Suprapubic skin (tissue), 4 donors: ENCODE measurements at regions not wholly inside any gene's neighbourhood (a gene's known extent, or its start where the extent isn't known, plus 50 kb on each side); places are given as distances from the start of the nearest gene placed in this dataset.
"Not testable (repeated sequence)": the region's sequence is repeated elsewhere in the genome, so short reads cannot be mapped to it uniquely, and the experiment has no call there.

Source experiments
- DNase-seq, 2 donors: peaks; one replicate each; pipeline ENCODE4 v3.0.0-alpha.2; 2019; ENCODE audit warnings: low spot score in 2 of 2
- H3K27ac ChIP-seq: fragments of 200-600 bp; sonication (generic); one replicate; pipeline ENCODE4 v1.5.1; 2019
- H3K27me3 ChIP-seq: fragments of 200-600 bp; sonication (generic); one replicate; pipeline ENCODE4 v1.5.1; 2019
- H3K36me3 ChIP-seq: fragments of 200-600 bp; sonication (generic); one replicate; pipeline ENCODE4 v1.5.1; 2019
- H3K4me1 ChIP-seq: fragments of 200-600 bp; sonication (generic); one replicate; pipeline ENCODE4 v1.5.1; 2019
- H3K4me3 ChIP-seq: fragments of 200-600 bp; sonication (generic); one replicate; pipeline ENCODE4 v1.5.1; 2019; ENCODE audit warnings: mild to moderate bottlenecking
- H3K9me3 ChIP-seq: fragments of 200-600 bp; sonication (generic); one replicate; pipeline ENCODE4 v1.5.1; 2019
- CTCF ChIP-seq, 2 donors: fragments of 200-600 bp in 1 of 2; fragments of 450-650 bp in 1 of 2; sonication (generic) in 1 of 2; IDR thresholded peaks; one replicate each; pipeline ENCODE4 v1.5.1; 2016 to 2019; ENCODE audit warnings: antibody characterized with exemption in 2 of 2, mild to moderate bottlenecking in 1 of 2, moderate library complexity in 1 of 2
- EP300 ChIP-seq: sonication (generic); formaldehyde crosslinking; IDR thresholded peaks from one replicate; pipeline ENCODE4 v1.6.1; 2017; ENCODE audit warnings: antibody characterized with exemption
- POLR2A ChIP-seq, 2 donors: fragments of 450-650 bp; IDR thresholded peaks; one replicate each; pipeline ENCODE4 v1.6.1; 2017; ENCODE audit warnings: antibody characterized with exemption in 2 of 2, mild to moderate bottlenecking in 2 of 2, moderate library complexity in 2 of 2
- POLR2AphosphoS5 ChIP-seq, 3 donors: sonication (generic); formaldehyde crosslinking; IDR thresholded peaks; one replicate each; pipeline ENCODE4 v1.6.1; 2017; ENCODE audit warnings: antibody characterized with exemption in 3 of 3
- WGBS: methylation state at CpG from one replicate; pipeline ENCODE4 v1.1.5; 2018; 5-methylcytosine and 5-hydroxymethylcytosine counted together

GRCh38 chr5:92022415-92023140, 639.5 kb upstream of the ARRDC3 start:
- TF ChIP-seq POLR2A (IDR thresholded peaks at IDR 0.05) = no peak
- no peak for TF ChIP-seq POLR2AphosphoS5 (IDR thresholded peaks at IDR 0.05)
- TF ChIP-seq CTCF (IDR thresholded peaks at IDR 0.05) = no peak
- TF ChIP-seq EP300 = no peak
- Histone ChIP-seq H3K36me3 (no peaks in the 10 kb centered on the region), H3K4me3 (no peak overlapping the region), H3K27ac (no peak overlapping the region), H3K27me3 (no peaks in the 10 kb centered on the region), H3K9me3 (no peaks in the 10 kb centered on the region), H3K4me1 (no peaks in the 10 kb centered on the region)
- WGBS = 72% methylated on average over 3 of the region's 3 CpGs
- DNase-seq = no peak

GRCh38 chr5:92019376-92019990, 636.4 kb upstream of the ARRDC3 start:
- Histone ChIP-seq H3K27me3 (no peaks in the 10 kb centered on the region), H3K4me3 (no peak overlapping the region), H3K27ac (no peak overlapping the region), H3K36me3 (no peaks in the 10 kb centered on the region), H3K4me1 (no peaks in the 10 kb centered on the region), H3K9me3 (no peaks in the 10 kb centered on the region)
- 78% methylated on average over 2 of the region's 2 CpGs for WGBS
- no peak for TF ChIP-seq POLR2AphosphoS5 (IDR thresholded peaks at IDR 0.05)
- DNase-seq = no peak

GRCh38 chr5:92017776-92018175, 634.7 kb upstream of the ARRDC3 start:
- Histone ChIP-seq H3K4me1 (no peaks in the 10 kb centered on the region), H3K27ac (no peak overlapping the region), H3K36me3 (no peaks in the 10 kb centered on the region), H3K9me3 (no peaks in the 10 kb centered on the region), H3K4me3 (no peak overlapping the region), H3K27me3 (no peaks in the 10 kb centered on the region)
- DNase-seq = no peak
- TF ChIP-seq POLR2AphosphoS5 (IDR thresholded peaks at IDR 0.05) = no peak
- no peak for TF ChIP-seq EP300
- no peak for TF ChIP-seq CTCF (IDR thresholded peaks at IDR 0.05)
- no peak for TF ChIP-seq POLR2A (IDR thresholded peaks at IDR 0.05)

GRCh38 chr5:92011845-92012244, 628.7 kb upstream of the ARRDC3 start:
- not testable (repeated sequence) for H3K27me3 ChIP-seq, DNase-seq, H3K4me1 ChIP-seq, H3K27ac ChIP-seq, H3K9me3 ChIP-seq, H3K36me3 ChIP-seq, H3K4me3 ChIP-seq
- 96% methylated on average over 1 of the region's 1 CpG for WGBS

GRCh38 chr5:92003806-92004205, 620.7 kb upstream of the ARRDC3 start:
- DNase-seq = no peak
- Histone ChIP-seq H3K4me3 (no peak overlapping the region), H3K27ac (no peak overlapping the region), H3K27me3 (no peaks in the 10 kb centered on the region), H3K9me3 (no peaks in the 10 kb centered on the region), H3K36me3 (no peaks in the 10 kb centered on the region), H3K4me1 (no peaks in the 10 kb centered on the region)
- TF ChIP-seq POLR2AphosphoS5 (IDR thresholded peaks at IDR 0.05) (no peak), CTCF (IDR thresholded peaks at IDR 0.05) (no peak), POLR2A (IDR thresholded peaks at IDR 0.05) (no peak), EP300 (no peak)
- 65% methylated on average over 5 of the region's 5 CpGs for WGBS

- H3K36me3 ChIP-seq = no peaks in the 10 kb centered on the region
- WGBS = 77% methylated on average over 4 of the region's 4 CpGs
- TF ChIP-seq CTCF (IDR thresholded peaks at IDR 0.05) (no peak), EP300 (no peak), POLR2A (IDR thresholded peaks at IDR 0.05) (no peak), POLR2AphosphoS5 (IDR thresholded peaks at IDR 0.05) (no peak)
- H3K27ac ChIP-seq = no peak overlapping the region
- no peaks in the 10 kb centered on the region for H3K4me1 ChIP-seq
- no peak overlapping the region for H3K4me3 ChIP-seq
- DNase-seq = no peak
- no peaks in the 10 kb centered on the region for H3K27me3 ChIP-seq
- no peaks in the 10 kb centered on the region for H3K9me3 ChIP-seq
Observed at GRCh38 chr5:92002721-92003274, 619.7 kb upstream of the ARRDC3 start.
